HEK293T (cell line): ENCODE measurements at regions not wholly inside any gene's neighbourhood (a gene's known extent, or its start where the extent isn't known, plus 50 kb on each side); places are given as distances from the start of the nearest gene placed in this dataset.

Experiments
- ARNT ChIP-seq: fragments of 450-650 bp; IDR thresholded peaks from 2 replicates; pipeline ENCODE4 v1.6.1; 2017; ENCODE audit warnings: mild to moderate bottlenecking
- BHLHE40 ChIP-seq: fragments of 450-650 bp; IDR thresholded peaks from 2 replicates; pipeline ENCODE4 v1.6.1; 2016; ENCODE audit warnings: mild to moderate bottlenecking, moderate library complexity, borderline replicate concordance
- CTBP1 ChIP-seq: fragments of 450-650 bp; IDR thresholded peaks from 2 replicates; pipeline ENCODE4 v1.6.1; 2016; ENCODE audit warnings: borderline replicate concordance
- FOXA1 ChIP-seq: fragments of 450-650 bp; IDR thresholded peaks from 2 replicates; pipeline ENCODE4 v1.6.1; 2016; ENCODE audit warnings: mild to moderate bottlenecking
- FOXM1 ChIP-seq: fragments of 450-650 bp; IDR thresholded peaks from 2 replicates; pipeline ENCODE4 v1.6.1; 2017; ENCODE audit warnings: mild to moderate bottlenecking, borderline replicate concordance
- HDGF ChIP-seq: fragments of 450-650 bp; IDR thresholded peaks from 2 replicates; pipeline ENCODE4 v1.6.1; 2017; ENCODE audit warnings: antibody characterized with exemption, borderline replicate concordance
- LEF1 ChIP-seq: fragments of 450-650 bp; IDR thresholded peaks from 2 replicates; pipeline ENCODE4 v1.6.1; 2017; ENCODE audit warnings: mild to moderate bottlenecking, borderline replicate concordance
- NFRKB ChIP-seq: fragments of 450-650 bp; IDR thresholded peaks from 2 replicates; pipeline ENCODE4 v1.6.1; 2016; ENCODE audit warnings: mild to moderate bottlenecking, moderate library complexity
- PKNOX1 ChIP-seq: fragments of 450-650 bp; IDR thresholded peaks from 2 replicates; pipeline ENCODE4 v1.6.1; 2016
- SP1 ChIP-seq: fragments of 450-650 bp; IDR thresholded peaks from 2 replicates; pipeline ENCODE4 v1.6.1; 2017
- SUZ12 ChIP-seq: fragments of 450-650 bp; IDR thresholded peaks from 2 replicates; pipeline ENCODE4 v1.6.1; 2016; ENCODE audit warnings: mild to moderate bottlenecking
- TARDBP ChIP-seq: fragments of 450-650 bp; IDR thresholded peaks from 2 replicates; pipeline ENCODE4 v1.6.1; 2016

- TF ChIP-seq FOXA1 (no peak), FOXM1 (no peak), PKNOX1 (no peak), SP1 (no peak), NFRKB (no peak), SUZ12 (no peak), CTBP1 (no peak), TARDBP (no peak), BHLHE40 (no peak), HDGF (no peak), ARNT (no peak), LEF1 (no peak)
Measured at GRCh38 chr5:124685404-124685930, 61.0 kb downstream of the ZNF608 start.
